ENCODE measurements at regions not wholly inside any gene's neighbourhood (a gene's known extent, or its start where the extent isn't known, plus 50 kb on each side); places are given as distances from the start of the nearest gene placed in this dataset.

DNA sequence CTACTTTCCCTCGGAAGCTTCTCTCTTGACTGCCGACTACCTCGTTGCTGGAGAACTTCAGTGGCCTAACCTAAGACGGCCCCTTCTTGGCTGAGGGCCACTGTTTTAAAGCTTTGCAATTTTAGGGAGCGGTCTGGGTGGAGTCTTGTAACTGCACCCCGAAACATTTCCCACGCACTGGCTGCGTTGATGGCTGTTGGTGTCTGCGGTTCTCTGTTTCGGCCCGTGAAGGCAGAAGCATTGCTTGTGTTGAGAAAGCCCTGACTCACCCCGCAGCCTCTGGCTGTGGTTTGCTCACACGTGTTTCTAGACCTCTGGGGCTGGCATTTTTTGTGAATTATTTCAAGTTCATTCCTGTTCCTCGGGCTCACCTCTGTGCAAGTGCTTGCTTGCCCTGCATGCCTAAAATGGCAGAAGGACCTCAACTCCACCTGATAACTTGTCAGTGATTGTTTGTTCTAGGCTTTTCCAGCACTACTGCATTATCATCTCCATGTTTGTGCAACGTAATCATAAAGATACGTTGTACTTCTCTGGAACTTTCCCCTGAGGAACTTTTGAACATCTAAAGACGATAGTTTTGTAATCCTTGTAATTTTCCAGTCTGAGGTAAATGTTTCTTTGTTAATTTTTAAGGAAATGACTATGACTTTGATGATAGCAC is 94.2 kb upstream of the DLX2 start:
- H3K36me3 Mint-ChIP-seq (ENCODE audit: low read depth), result peaks cover 12% of the 10 kb centered on the region
- H3K27ac Mint-ChIP-seq, result no peak overlapping the region
- H3K4me1 Mint-ChIP-seq, result no peaks in the 10 kb centered on the region
- H3K27me3 Mint-ChIP-seq (ENCODE audit: low read depth), result peaks cover 3% of the 10 kb centered on the region
- H3K4me3 Mint-ChIP-seq, result no peak overlapping the region
- H3K9me3 Mint-ChIP-seq, result peaks cover 51% of the 10 kb centered on the region
- TF ChIP-seq, protein P1, sequence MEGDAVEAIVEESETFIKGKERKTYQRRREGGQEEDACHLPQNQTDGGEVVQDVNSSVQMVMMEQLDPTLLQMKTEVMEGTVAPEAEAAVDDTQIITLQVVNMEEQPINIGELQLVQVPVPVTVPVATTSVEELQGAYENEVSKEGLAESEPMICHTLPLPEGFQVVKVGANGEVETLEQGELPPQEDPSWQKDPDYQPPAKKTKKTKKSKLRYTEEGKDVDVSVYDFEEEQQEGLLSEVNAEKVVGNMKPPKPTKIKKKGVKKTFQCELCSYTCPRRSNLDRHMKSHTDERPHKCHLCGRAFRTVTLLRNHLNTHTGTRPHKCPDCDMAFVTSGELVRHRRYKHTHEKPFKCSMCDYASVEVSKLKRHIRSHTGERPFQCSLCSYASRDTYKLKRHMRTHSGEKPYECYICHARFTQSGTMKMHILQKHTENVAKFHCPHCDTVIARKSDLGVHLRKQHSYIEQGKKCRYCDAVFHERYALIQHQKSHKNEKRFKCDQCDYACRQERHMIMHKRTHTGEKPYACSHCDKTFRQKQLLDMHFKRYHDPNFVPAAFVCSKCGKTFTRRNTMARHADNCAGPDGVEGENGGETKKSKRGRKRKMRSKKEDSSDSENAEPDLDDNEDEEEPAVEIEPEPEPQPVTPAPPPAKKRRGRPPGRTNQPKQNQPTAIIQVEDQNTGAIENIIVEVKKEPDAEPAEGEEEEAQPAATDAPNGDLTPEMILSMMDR (IDR thresholded peaks at IDR 0.05; ENCODE audit: unreplicated experiment in 3 of 3), result no peak

DNA sequence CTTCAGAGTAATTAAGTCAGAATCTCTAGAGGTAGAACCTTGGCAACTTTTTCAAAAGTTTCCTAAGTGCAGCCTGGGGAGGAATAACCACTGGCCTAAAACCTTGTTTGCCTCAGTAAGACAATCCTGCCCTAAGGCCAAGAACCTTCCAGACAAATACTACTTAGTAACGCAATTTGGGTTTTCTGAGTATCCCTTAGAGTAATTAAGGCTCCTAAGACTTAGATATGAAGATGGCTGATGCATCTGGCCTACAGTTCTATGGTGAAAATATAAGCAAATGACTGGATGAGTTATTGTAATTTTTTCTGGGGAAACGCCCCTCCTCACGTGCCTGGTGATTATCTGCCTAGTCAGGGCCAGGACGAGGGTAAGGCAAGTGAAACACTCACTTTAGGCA is 95.7 kb upstream of the DLX2 start:
- Mint-ChIP-seq H3K4me3 (no peak overlapping the region), H3K4me1 (no peaks in the 10 kb centered on the region), H3K9me3 (peaks cover 44% of the 10 kb centered on the region), H3K36me3 (ENCODE audit: low read depth) (peaks cover 9% of the 10 kb centered on the region), H3K27ac (no peak overlapping the region), H3K27me3 (ENCODE audit: low read depth) (no peaks in the 10 kb centered on the region)
- TF ChIP-seq, protein P1 (IDR thresholded peaks at IDR 0.05; ENCODE audit: unreplicated experiment in 3 of 3), result no peak

DNA sequence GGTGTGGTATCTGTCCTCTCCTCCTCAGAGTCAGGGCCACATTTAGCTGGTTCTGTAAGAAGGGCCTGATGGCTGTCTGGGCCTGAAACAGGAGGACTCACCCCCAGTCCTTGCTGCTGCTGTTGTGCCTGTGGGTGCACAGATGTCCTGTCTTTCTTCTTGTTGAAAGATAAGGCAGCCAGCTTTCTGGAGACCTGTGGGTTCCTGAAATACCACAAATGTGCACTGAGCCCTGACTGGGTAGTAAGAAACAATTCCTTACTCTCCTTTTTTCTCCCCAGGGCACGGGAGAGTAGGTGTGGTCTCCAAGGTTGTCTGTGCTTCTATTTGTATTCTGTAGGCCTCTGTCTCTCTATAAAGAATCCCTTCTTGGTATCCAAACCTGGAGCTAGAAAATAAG is 96.2 kb upstream of the DLX2 start:
- peaks cover 5% of the 10 kb centered on the region for H3K36me3 Mint-ChIP-seq (ENCODE audit: low read depth)
- no peak overlapping the region for H3K27ac Mint-ChIP-seq
- TF ChIP-seq, protein P1 (IDR thresholded peaks at IDR 0.05; ENCODE audit: unreplicated experiment in 3 of 3), result no peak
- peaks cover 39% of the 10 kb centered on the region for H3K9me3 Mint-ChIP-seq
- no peaks in the 10 kb centered on the region for H3K4me1 Mint-ChIP-seq
- no peaks in the 10 kb centered on the region for H3K27me3 Mint-ChIP-seq (ENCODE audit: low read depth)
- H3K4me3 Mint-ChIP-seq, result no peak overlapping the region

DNA sequence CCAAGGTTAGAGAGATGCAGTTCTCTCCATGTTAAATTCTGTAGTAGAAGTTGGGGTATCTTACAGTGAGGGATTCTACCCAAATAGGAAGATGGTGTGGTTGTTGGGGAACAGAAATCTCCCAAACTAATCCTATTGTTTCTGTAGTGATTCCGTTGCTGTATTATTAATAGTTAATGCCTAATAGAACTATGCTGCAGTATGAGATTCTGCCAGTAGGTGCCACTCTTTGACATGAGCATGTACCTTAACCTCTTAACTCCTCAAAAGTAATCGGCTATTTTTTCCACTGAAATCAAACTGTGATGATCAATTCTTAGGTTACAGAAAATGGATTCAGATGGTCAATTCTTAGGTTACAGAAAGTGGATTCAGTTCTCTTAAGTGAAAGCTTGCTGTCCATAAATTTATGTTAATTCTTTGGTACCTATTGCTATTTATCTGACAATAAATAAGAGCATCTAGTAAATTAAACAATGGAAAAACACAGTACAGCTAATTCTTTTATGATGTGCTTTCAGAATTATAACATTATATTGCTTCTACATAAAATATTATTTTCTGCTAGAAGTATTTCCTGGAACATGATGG is 97.9 kb upstream of the DLX2 start:
- TF ChIP-seq, protein P1 (IDR thresholded peaks at IDR 0.05; ENCODE audit: unreplicated experiment in 3 of 3), result peak in 2 of 3 experiments; percentile 11 to 22
- Mint-ChIP-seq H3K4me3 (no peak overlapping the region), H3K27ac (no peak overlapping the region), H3K4me1 (no peaks in the 10 kb centered on the region), H3K36me3 (ENCODE audit: low read depth) (no peaks in the 10 kb centered on the region), H3K27me3 (ENCODE audit: low read depth) (no peaks in the 10 kb centered on the region), H3K9me3 (peaks cover 26% of the 10 kb centered on the region)

DNA sequence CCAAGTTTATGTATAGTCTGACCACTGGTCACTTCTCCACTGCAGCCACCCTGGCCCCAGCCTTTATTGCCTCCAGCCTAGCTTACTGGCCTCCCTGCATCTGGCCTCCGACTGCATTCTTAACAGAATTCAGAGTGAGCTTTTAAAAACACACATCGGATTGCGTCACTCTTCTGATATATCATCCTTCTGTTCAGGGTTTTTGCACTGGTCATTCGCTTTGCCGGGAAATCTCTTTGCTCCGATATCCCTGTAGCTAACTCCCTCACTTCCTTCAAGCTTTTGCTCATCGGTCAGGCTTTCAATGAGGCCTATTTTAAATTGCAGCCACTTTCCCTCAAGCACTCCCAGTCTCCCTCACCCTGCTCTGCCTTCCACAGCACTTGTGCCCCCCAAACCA is 101.6 kb upstream of the DLX2 start:
- peaks cover 5% of the 10 kb centered on the region for H3K9me3 Mint-ChIP-seq
- peaks cover 14% of the 10 kb centered on the region for H3K4me1 Mint-ChIP-seq
- no peak overlapping the region for H3K4me3 Mint-ChIP-seq
- H3K27ac Mint-ChIP-seq, result no peak overlapping the region
- no peaks in the 10 kb centered on the region for H3K36me3 Mint-ChIP-seq (ENCODE audit: low read depth)
- H3K27me3 Mint-ChIP-seq (ENCODE audit: low read depth), result no peaks in the 10 kb centered on the region
- TF ChIP-seq, protein P1 (IDR thresholded peaks at IDR 0.05; ENCODE audit: unreplicated experiment in 3 of 3), result no peak

DNA sequence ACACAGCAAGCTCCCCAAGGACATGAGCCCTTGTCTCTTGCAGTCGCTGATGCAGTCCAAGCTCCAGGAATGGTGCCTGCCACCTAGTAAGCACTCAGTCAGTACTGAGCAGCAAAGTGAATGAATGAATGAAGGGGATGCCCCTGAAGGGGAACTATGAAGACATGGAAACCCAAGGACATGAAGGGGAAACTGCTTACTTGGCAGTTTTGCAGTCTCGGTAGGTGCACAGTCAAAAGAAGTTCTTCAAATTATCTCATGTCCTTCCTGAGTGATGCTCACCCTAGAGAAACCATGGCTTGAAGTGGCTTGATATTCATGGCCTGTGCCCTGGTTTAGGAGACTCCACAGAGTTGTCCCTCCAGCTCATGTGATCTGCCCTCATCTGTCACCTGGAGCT is 102.1 kb upstream of the DLX2 start:
- Mint-ChIP-seq H3K27ac (no peak overlapping the region), H3K36me3 (ENCODE audit: low read depth) (no peaks in the 10 kb centered on the region), H3K4me1 (peaks cover 18% of the 10 kb centered on the region), H3K27me3 (ENCODE audit: low read depth) (no peaks in the 10 kb centered on the region), H3K9me3 (peaks cover 3% of the 10 kb centered on the region), H3K4me3 (no peak overlapping the region)
- TF ChIP-seq, protein P1 (IDR thresholded peaks at IDR 0.05; ENCODE audit: unreplicated experiment in 3 of 3), result no peak
